ENCODE measurements at regions not wholly inside any gene's neighbourhood (a gene's known extent, or its start where the extent isn't known, plus 50 kb on each side); places are given as distances from the start of the nearest gene placed in this dataset.

- Mint-ChIP-seq H3K4me3 (no peak overlapping the region), H3K36me3 (peaks cover 1% of the 10 kb centered on the region), H3K4me1 (no peaks in the 10 kb centered on the region), H3K27me3 (no peaks in the 10 kb centered on the region), H3K9me3 (peaks cover 0 to 6% (median 6%) of the 10 kb centered on the region in 3 donors), H3K27ac (no peak overlapping the region)
Measured at GRCh38 chr3:146975476-146975875, 370.3 kb upstream of the PLSCR5 start.

GRCh38 chr3:146975032-146975431 lies 369.9 kb upstream of the PLSCR5 start:
- Mint-ChIP-seq H3K4me3 (no peak overlapping the region), H3K27ac (no peak overlapping the region), H3K36me3 (peaks cover 1% of the 10 kb centered on the region), H3K27me3 (no peaks in the 10 kb centered on the region), H3K9me3 (peaks cover 0 to 6% (median 4%) of the 10 kb centered on the region in 3 donors), H3K4me1 (no peaks in the 10 kb centered on the region)

GRCh38 chr3:146974001-146974400 lies 368.9 kb upstream of the PLSCR5 start:
- H3K9me3 Mint-ChIP-seq, result peaks cover 0 to 6% (median 4%) of the 10 kb centered on the region in 3 donors
- H3K4me3 Mint-ChIP-seq, result no peak overlapping the region
- no peaks in the 10 kb centered on the region for H3K4me1 Mint-ChIP-seq
- no peaks in the 10 kb centered on the region for H3K27me3 Mint-ChIP-seq
- no peak overlapping the region for H3K27ac Mint-ChIP-seq
- H3K36me3 Mint-ChIP-seq, result peaks cover 1% of the 10 kb centered on the region

GRCh38 chr3:146972726-146973125 lies 367.6 kb upstream of the PLSCR5 start:
- no peaks in the 10 kb centered on the region for H3K4me1 Mint-ChIP-seq
- H3K27me3 Mint-ChIP-seq, result no peaks in the 10 kb centered on the region
- H3K4me3 Mint-ChIP-seq, result no peak overlapping the region
- peaks cover 0 to 8% (median 4%) of the 10 kb centered on the region in 3 donors for H3K9me3 Mint-ChIP-seq
- H3K36me3 Mint-ChIP-seq, result peaks cover 1% of the 10 kb centered on the region
- H3K27ac Mint-ChIP-seq, result no peak overlapping the region

GRCh38 chr3:146970236-146970635 lies 365.1 kb upstream of the PLSCR5 start:
- no peaks in the 10 kb centered on the region for H3K36me3 Mint-ChIP-seq
- H3K4me3 Mint-ChIP-seq, result no peak overlapping the region

GRCh38 chr3:146969356-146969755 lies 364.2 kb upstream of the PLSCR5 start:
- no peak overlapping the region for H3K4me3 Mint-ChIP-seq
- H3K27me3 Mint-ChIP-seq, result no peaks in the 10 kb centered on the region
- no peaks in the 10 kb centered on the region for H3K4me1 Mint-ChIP-seq
- H3K27ac Mint-ChIP-seq, result no peak overlapping the region
- no peaks in the 10 kb centered on the region for H3K36me3 Mint-ChIP-seq
- H3K9me3 Mint-ChIP-seq, result peaks cover 0 to 10% (median 7%) of the 10 kb centered on the region in 3 donors

More at GRCh38 chr3:146970236-146970635, 365.1 kb upstream of the PLSCR5 start:
- no peaks in the 10 kb centered on the region for H3K4me1 Mint-ChIP-seq
- H3K27me3 Mint-ChIP-seq, result no peaks in the 10 kb centered on the region
- H3K27ac Mint-ChIP-seq, result no peak overlapping the region
- peaks cover 0 to 7% (median 7%) of the 10 kb centered on the region in 3 donors for H3K9me3 Mint-ChIP-seq

GRCh38 chr3:146968204-146968651 lies 363.1 kb upstream of the PLSCR5 start:
- Mint-ChIP-seq H3K36me3 (no peaks in the 10 kb centered on the region), H3K4me1 (no peaks in the 10 kb centered on the region), H3K9me3 (peaks cover 0 to 7% (median 4%) of the 10 kb centered on the region in 3 donors), H3K4me3 (no peak overlapping the region), H3K27me3 (no peaks in the 10 kb centered on the region), H3K27ac (no peak overlapping the region)

GRCh38 chr3:146967783-146968182 lies 362.6 kb upstream of the PLSCR5 start:
- no peaks in the 10 kb centered on the region for H3K4me1 Mint-ChIP-seq
- no peaks in the 10 kb centered on the region for H3K36me3 Mint-ChIP-seq
- no peak overlapping the region for H3K27ac Mint-ChIP-seq
- H3K4me3 Mint-ChIP-seq, result no peak overlapping the region
- no peaks in the 10 kb centered on the region for H3K27me3 Mint-ChIP-seq
- peaks cover 0 to 7% (median 3%) of the 10 kb centered on the region in 3 donors for H3K9me3 Mint-ChIP-seq

GRCh38 chr3:146966124-146966523 lies 361.0 kb upstream of the PLSCR5 start:
- Mint-ChIP-seq H3K27ac (no peak overlapping the region), H3K27me3 (no peaks in the 10 kb centered on the region), H3K9me3 (peaks cover 0 to 7% (median 3%) of the 10 kb centered on the region in 3 donors), H3K4me1 (no peaks in the 10 kb centered on the region), H3K36me3 (no peaks in the 10 kb centered on the region), H3K4me3 (no peak overlapping the region)

GRCh38 chr3:146953511-146953981 lies 348.4 kb upstream of the PLSCR5 start:
- Mint-ChIP-seq H3K4me3 (no peak overlapping the region), H3K27ac (no peak overlapping the region), H3K9me3 (peaks cover 0 to 2% (median 0%) of the 10 kb centered on the region in 3 donors), H3K36me3 (no peaks in the 10 kb centered on the region), H3K4me1 (no peaks in the 10 kb centered on the region), H3K27me3 (no peaks in the 10 kb centered on the region)

GRCh38 chr3:146948985-146949384 lies 343.8 kb upstream of the PLSCR5 start:
- peaks cover 2% of the 10 kb centered on the region for H3K36me3 Mint-ChIP-seq
- H3K4me3 Mint-ChIP-seq, result no peak overlapping the region
- H3K27me3 Mint-ChIP-seq, result no peaks in the 10 kb centered on the region
- no peak overlapping the region for H3K27ac Mint-ChIP-seq
- no peaks in the 10 kb centered on the region for H3K4me1 Mint-ChIP-seq
- H3K9me3 Mint-ChIP-seq, result peaks cover 0 to 3% (median 0%) of the 10 kb centered on the region in 3 donors

GRCh38 chr3:146948186-146948585 lies 343.0 kb upstream of the PLSCR5 start:
- Mint-ChIP-seq H3K4me3 (no peak overlapping the region), H3K27ac (no peak overlapping the region), H3K36me3 (peaks cover 2% of the 10 kb centered on the region), H3K9me3 (peaks cover 0 to 3% (median 2%) of the 10 kb centered on the region in 3 donors), H3K27me3 (no peaks in the 10 kb centered on the region), H3K4me1 (no peaks in the 10 kb centered on the region)

- Mint-ChIP-seq H3K4me1 (no peaks in the 10 kb centered on the region), H3K27me3 (no peaks in the 10 kb centered on the region), H3K9me3 (peaks cover 0 to 6% (median 4%) of the 10 kb centered on the region in 3 donors), H3K36me3 (no peaks in the 10 kb centered on the region), H3K27ac (no peak overlapping the region), H3K4me3 (no peak overlapping the region)
Measured at GRCh38 chr3:146929696-146930095, 324.6 kb upstream of the PLSCR5 start.

- H3K27me3 Mint-ChIP-seq, result no peaks in the 10 kb centered on the region
- peak overlapping the region in 1 of 3 donors; percentile 42 for H3K27ac Mint-ChIP-seq
- H3K9me3 Mint-ChIP-seq, result peaks cover 0 to 6% (median 4%) of the 10 kb centered on the region in 3 donors
- H3K4me3 Mint-ChIP-seq, result peak overlapping the region in 1 of 4 donors; percentile 34
- H3K36me3 Mint-ChIP-seq, result no peaks in the 10 kb centered on the region
- H3K4me1 Mint-ChIP-seq, result no peaks in the 10 kb centered on the region
Measured at GRCh38 chr3:146928421-146929059, 323.4 kb upstream of the PLSCR5 start.

GRCh38 chr3:146921693-146922092 lies 316.5 kb upstream of the PLSCR5 start:
- H3K27ac Mint-ChIP-seq, result no peak overlapping the region
- no peaks in the 10 kb centered on the region for H3K36me3 Mint-ChIP-seq
- no peaks in the 10 kb centered on the region for H3K4me1 Mint-ChIP-seq
- H3K9me3 Mint-ChIP-seq, result peaks cover 0 to 5% (median 2%) of the 10 kb centered on the region in 3 donors
- no peak overlapping the region for H3K4me3 Mint-ChIP-seq
- no peaks in the 10 kb centered on the region for H3K27me3 Mint-ChIP-seq

GRCh38 chr3:146914409-146914808 lies 309.3 kb upstream of the PLSCR5 start:
- Mint-ChIP-seq H3K27me3 (no peaks in the 10 kb centered on the region), H3K4me3 (no peak overlapping the region), H3K36me3 (no peaks in the 10 kb centered on the region), H3K4me1 (no peaks in the 10 kb centered on the region), H3K9me3 (peaks cover 0 to 4% (median 2%) of the 10 kb centered on the region in 3 donors), H3K27ac (no peak overlapping the region)
